GM19351 (cell line): ENCODE measurements at regions not wholly inside any gene's neighbourhood (a gene's known extent, or its start where the extent isn't known, plus 50 kb on each side); places are given as distances from the start of the nearest gene placed in this dataset.

Source experiments
- ATAC-seq: cut with Tn5 transposase; IDR thresholded peaks from one replicate; pipeline ENCODE4 v1.9.1; 2021; ENCODE audit warnings: mild to moderate bottlenecking, moderate library complexity; ENCODE audit not compliant: unreplicated experiment

GRCh38 chr12:65596514-65597091 is 227.7 kb upstream of the HMGA2 start:
- no peak for ATAC-seq

GRCh38 chr12:65597527-65597926 is 226.8 kb upstream of the HMGA2 start:
- no peak for ATAC-seq

- no peak for ATAC-seq
Measured at GRCh38 chr12:65598688-65599087, 225.6 kb upstream of the HMGA2 start.

GRCh38 chr12:65602253-65602609 is 222.1 kb upstream of the HMGA2 start:
- no peak for ATAC-seq

GRCh38 chr12:65602610-65603295 is 221.5 kb upstream of the HMGA2 start:
- ATAC-seq: peak; percentile 73

GRCh38 chr12:65603438-65604351 is 220.6 kb upstream of the HMGA2 start:
- ATAC-seq: no peak

GRCh38 chr12:65605019-65605418 is 219.3 kb upstream of the HMGA2 start:
- no peak for ATAC-seq

- no peak for ATAC-seq
Measured at GRCh38 chr12:65606008-65606766, 218.1 kb upstream of the HMGA2 start.

- no peak for ATAC-seq
Measured at GRCh38 chr12:65607401-65607841, 216.9 kb upstream of the HMGA2 start.

- no peak for ATAC-seq
Measured at GRCh38 chr12:65608319-65608916, 215.9 kb upstream of the HMGA2 start.

- no peak for ATAC-seq
Measured at GRCh38 chr12:65609359-65609771, 214.9 kb upstream of the HMGA2 start.

- no peak for ATAC-seq
Measured at GRCh38 chr12:65611396-65611795, 212.9 kb upstream of the HMGA2 start.

GRCh38 chr12:65612440-65612839 is 211.8 kb upstream of the HMGA2 start:
- ATAC-seq: no peak

- no peak for ATAC-seq
Measured at GRCh38 chr12:65613692-65614091, 210.6 kb upstream of the HMGA2 start.

GRCh38 chr12:65614259-65614889 is 209.9 kb upstream of the HMGA2 start:
- ATAC-seq: no peak

- no peak for ATAC-seq
Measured at GRCh38 chr12:65615118-65615517, 209.2 kb upstream of the HMGA2 start.

GRCh38 chr12:65616022-65616421 is 208.3 kb upstream of the HMGA2 start:
- ATAC-seq: no peak

GRCh38 chr12:65618588-65618987 is 205.7 kb upstream of the HMGA2 start:
- no peak for ATAC-seq

GRCh38 chr12:65619018-65619417 is 205.3 kb upstream of the HMGA2 start:
- ATAC-seq: peak; percentile 66

- ATAC-seq: no peak
Measured at GRCh38 chr12:65620046-65620445, 204.2 kb upstream of the HMGA2 start.
